NAMALWA (cell line): ENCODE measurements at regions not wholly inside any gene's neighbourhood (a gene's known extent, or its start where the extent isn't known, plus 50 kb on each side); places are given as distances from the start of the nearest gene placed in this dataset.

ENCODE experiments used
- DNase-seq: peaks from one replicate; pipeline ENCODE4 v3.0.0-alpha.2; 2015; ENCODE audit warnings: low spot score

GRCh38 chr2:185990861-185991525 is 252.4 kb downstream of the FSIP2 start:
- no peak for DNase-seq

GRCh38 chr2:185998562-185999070 is 260.0 kb downstream of the FSIP2 start:
- no peak for DNase-seq

GRCh38 chr2:186009341-186009740 is 270.7 kb downstream of the FSIP2 start:
- DNase-seq, result no peak

GRCh38 chr2:186017278-186017677 is 278.7 kb downstream of the FSIP2 start:
- no peak for DNase-seq

GRCh38 chr2:186024921-186025320 is 286.3 kb downstream of the FSIP2 start:
- DNase-seq, result no peak

- DNase-seq, result no peak
Measured at GRCh38 chr2:186027922-186028321, 289.3 kb downstream of the FSIP2 start.

GRCh38 chr2:186031229-186031628 is 292.6 kb downstream of the FSIP2 start:
- DNase-seq, result peak; percentile 4

- DNase-seq, result no peak
Measured at GRCh38 chr2:186032102-186032738, 293.6 kb downstream of the FSIP2 start.

GRCh38 chr2:186032930-186033329 is 294.3 kb downstream of the FSIP2 start:
- no peak for DNase-seq

- DNase-seq, result no peak
Measured at GRCh38 chr2:186033541-186033940, 294.9 kb downstream of the FSIP2 start.

- no peak for DNase-seq
Measured at GRCh38 chr2:186036862-186037449, 298.4 kb downstream of the FSIP2 start.

GRCh38 chr2:186042207-186043028 is 303.8 kb downstream of the FSIP2 start:
- DNase-seq, result no peak

- no peak for DNase-seq
Measured at GRCh38 chr2:186044761-186045160, 306.2 kb downstream of the FSIP2 start.

GRCh38 chr2:186052930-186053329 is 314.3 kb downstream of the FSIP2 start:
- no peak for DNase-seq

GRCh38 chr2:186058614-186059013 is 320.0 kb downstream of the FSIP2 start:
- no peak for DNase-seq

- no peak for DNase-seq
Measured at GRCh38 chr2:186059096-186059495, 320.5 kb downstream of the FSIP2 start.

- no peak for DNase-seq
Measured at GRCh38 chr2:186060744-186061440, 322.3 kb downstream of the FSIP2 start.

- DNase-seq, result no peak
Measured at GRCh38 chr2:186064507-186064906, 325.9 kb downstream of the FSIP2 start.

GRCh38 chr2:186065491-186065890 is 326.9 kb downstream of the FSIP2 start:
- DNase-seq, result no peak

- DNase-seq, result no peak
Measured at GRCh38 chr2:186068139-186068801, 329.7 kb downstream of the FSIP2 start.

GRCh38 chr2:186069676-186070075 is 331.1 kb downstream of the FSIP2 start:
- no peak for DNase-seq
